ENCODE measurements at regions not wholly inside any gene's neighbourhood (a gene's known extent, or its start where the extent isn't known, plus 50 kb on each side); places are given as distances from the start of the nearest gene placed in this dataset.

DNA sequence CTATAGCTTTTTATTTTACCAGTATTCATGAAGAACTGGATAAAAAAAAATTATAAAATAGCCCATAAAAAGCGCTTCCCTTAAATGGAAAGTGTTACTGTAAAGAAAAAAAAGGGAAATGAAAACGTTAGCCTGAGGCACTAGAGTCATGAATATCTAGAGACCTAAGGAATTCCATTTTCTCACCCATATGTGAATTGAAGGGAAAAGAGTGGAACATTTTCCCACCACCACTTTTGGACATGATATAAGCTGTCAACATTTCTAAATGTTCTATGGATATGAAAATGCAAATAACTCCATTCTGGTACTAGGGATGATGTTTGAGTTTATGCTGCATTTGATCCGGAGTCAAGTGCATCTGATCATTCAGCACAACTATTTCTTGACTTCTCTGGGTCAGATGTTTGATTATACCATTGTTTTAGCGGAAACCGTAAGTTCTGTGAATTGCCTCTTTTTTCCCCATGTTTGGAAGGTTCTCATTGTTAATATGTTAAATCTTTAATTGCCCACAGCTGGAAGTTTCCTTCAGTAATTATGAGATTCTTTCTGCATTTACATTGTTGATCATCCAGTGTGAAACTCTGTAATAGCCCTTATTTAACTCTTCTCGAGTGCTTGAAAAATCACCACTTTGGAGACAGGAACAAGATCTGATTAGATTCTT is 467.4 kb upstream of the SEMA6A start (continued):
- TF ChIP-seq, protein P1, sequence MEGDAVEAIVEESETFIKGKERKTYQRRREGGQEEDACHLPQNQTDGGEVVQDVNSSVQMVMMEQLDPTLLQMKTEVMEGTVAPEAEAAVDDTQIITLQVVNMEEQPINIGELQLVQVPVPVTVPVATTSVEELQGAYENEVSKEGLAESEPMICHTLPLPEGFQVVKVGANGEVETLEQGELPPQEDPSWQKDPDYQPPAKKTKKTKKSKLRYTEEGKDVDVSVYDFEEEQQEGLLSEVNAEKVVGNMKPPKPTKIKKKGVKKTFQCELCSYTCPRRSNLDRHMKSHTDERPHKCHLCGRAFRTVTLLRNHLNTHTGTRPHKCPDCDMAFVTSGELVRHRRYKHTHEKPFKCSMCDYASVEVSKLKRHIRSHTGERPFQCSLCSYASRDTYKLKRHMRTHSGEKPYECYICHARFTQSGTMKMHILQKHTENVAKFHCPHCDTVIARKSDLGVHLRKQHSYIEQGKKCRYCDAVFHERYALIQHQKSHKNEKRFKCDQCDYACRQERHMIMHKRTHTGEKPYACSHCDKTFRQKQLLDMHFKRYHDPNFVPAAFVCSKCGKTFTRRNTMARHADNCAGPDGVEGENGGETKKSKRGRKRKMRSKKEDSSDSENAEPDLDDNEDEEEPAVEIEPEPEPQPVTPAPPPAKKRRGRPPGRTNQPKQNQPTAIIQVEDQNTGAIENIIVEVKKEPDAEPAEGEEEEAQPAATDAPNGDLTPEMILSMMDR (conservative IDR thresholded peaks at IDR 0.05; ENCODE audit: low read depth in 2 of 2), result no peak
- TF ChIP-seq, protein P2, sequence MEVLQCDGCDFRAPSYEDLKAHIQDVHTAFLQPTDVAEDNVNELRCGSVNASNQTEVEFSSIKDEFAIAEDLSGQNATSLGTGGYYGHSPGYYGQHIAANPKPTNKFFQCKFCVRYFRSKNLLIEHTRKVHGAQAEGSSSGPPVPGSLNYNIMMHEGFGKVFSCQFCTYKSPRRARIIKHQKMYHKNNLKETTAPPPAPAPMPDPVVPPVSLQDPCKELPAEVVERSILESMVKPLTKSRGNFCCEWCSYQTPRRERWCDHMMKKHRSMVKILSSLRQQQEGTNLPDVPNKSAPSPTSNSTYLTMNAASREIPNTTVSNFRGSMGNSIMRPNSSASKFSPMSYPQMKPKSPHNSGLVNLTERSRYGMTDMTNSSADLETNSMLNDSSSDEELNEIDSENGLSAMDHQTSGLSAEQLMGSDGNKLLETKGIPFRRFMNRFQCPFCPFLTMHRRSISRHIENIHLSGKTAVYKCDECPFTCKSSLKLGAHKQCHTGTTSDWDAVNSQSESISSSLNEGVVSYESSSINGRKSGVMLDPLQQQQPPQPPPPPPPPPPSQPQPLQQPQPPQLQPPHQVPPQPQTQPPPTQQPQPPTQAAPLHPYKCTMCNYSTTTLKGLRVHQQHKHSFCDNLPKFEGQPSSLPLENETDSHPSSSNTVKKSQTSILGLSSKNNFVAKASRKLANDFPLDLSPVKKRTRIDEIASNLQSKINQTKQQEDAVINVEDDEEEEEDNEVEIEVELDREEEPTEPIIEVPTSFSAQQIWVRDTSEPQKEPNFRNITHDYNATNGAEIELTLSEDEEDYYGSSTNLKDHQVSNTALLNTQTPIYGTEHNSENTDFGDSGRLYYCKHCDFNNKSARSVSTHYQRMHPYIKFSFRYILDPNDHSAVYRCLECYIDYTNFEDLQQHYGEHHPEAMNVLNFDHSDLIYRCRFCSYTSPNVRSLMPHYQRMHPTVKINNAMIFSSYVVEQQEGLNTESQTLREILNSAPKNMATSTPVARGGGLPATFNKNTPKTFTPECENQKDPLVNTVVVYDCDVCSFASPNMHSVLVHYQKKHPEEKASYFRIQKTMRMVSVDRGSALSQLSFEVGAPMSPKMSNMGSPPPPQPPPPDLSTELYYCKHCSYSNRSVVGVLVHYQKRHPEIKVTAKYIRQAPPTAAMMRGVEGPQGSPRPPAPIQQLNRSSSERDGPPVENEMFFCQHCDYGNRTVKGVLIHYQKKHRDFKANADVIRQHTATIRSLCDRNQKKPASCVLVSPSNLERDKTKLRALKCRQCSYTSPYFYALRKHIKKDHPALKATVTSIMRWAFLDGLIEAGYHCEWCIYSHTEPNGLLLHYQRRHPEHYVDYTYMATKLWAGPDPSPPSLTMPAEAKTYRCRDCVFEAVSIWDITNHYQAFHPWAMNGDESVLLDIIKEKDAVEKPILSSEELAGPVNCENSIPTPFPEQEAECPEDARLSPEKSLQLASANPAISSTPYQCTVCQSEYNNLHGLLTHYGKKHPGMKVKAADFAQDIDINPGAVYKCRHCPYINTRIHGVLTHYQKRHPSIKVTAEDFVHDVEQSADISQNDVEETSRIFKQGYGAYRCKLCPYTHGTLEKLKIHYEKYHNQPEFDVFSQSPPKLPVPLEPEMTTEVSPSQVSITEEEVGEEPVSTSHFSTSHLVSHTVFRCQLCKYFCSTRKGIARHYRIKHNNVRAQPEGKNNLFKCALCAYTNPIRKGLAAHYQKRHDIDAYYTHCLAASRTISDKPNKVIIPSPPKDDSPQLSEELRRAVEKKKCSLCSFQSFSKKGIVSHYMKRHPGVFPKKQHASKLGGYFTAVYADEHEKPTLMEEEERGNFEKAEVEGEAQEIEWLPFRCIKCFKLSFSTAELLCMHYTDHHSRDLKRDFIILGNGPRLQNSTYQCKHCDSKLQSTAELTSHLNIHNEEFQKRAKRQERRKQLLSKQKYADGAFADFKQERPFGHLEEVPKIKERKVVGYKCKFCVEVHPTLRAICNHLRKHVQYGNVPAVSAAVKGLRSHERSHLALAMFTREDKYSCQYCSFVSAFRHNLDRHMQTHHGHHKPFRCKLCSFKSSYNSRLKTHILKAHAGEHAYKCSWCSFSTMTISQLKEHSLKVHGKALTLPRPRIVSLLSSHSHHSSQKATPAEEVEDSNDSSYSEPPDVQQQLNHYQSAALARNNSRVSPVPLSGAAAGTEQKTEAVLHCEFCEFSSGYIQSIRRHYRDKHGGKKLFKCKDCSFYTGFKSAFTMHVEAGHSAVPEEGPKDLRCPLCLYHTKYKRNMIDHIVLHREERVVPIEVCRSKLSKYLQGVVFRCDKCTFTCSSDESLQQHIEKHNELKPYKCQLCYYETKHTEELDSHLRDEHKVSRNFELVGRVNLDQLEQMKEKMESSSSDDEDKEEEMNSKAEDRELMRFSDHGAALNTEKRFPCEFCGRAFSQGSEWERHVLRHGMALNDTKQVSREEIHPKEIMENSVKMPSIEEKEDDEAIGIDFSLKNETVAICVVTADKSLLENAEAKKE (CRISPR knock-in tag; IDR thresholded peaks at IDR 0.05), result no peak
- no peak for TF ChIP-seq JUNB (IDR thresholded peaks at IDR 0.05; ENCODE audit: unreplicated experiment)

DNA sequence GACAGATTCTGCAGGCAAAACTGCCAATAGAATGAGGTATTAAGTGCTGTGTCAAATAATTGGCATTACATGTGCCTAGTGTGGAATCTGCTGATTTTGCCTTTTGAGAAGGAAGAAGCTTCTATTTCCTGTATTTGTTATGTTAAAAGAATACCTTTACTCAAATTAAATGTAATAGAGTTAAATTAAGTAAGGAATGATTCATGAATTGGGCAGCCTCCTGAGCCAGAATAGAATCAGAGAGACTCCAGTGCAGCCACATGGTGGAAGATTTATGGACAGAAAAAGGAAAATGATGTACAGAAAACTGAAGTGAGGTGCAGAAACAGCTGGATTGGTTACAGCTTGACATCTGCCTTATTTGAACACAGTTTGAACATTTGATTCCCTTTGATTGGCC is 464.4 kb upstream of the SEMA6A start:
- TF ChIP-seq ZNF114 (CRISPR knock-in tag; IDR thresholded peaks at IDR 0.05) (no peak), NANOG (IDR thresholded peaks at IDR 0.05; ENCODE audit: borderline replicate concordance) (no peak)
- H3K4me2 ChIP-seq, result no peak overlapping the region
- no peaks in the 10 kb centered on the region for H4K20me1 ChIP-seq (replicated peaks; ENCODE audit: insufficient read depth)
- no peak overlapping the region for H3K27ac Mint-ChIP-seq
- no peaks in the 10 kb centered on the region for H3K36me3 ChIP-seq (ENCODE audit: insufficient read depth)
- H3K36me3 Mint-ChIP-seq (ENCODE audit: low read depth), result peaks cover 26% of the 10 kb centered on the region
- no peak overlapping the region for H3K4me3 ChIP-seq
- no peak overlapping the region for H2AFZ ChIP-seq
- H3K27me3 Mint-ChIP-seq (ENCODE audit: insufficient read depth, low read depth, poor library complexity), result peaks cover 2% of the 10 kb centered on the region
- H3K27ac ChIP-seq (ENCODE audit: low read depth), result no peak overlapping the region
- no peaks in the 10 kb centered on the region for H3K27me3 ChIP-seq (ENCODE audit: insufficient read depth)
- H3K9me2 ChIP-seq (ENCODE audit: insufficient read depth), result 0 out of 2 replicates have a peak, but pooled peaks cover 8% of the 10 kb centered on the region
- H3F3A ChIP-seq (replicated peaks; ENCODE audit: low read depth), result peaks cover 7% of the 10 kb centered on the region
- no peak for DNase-seq (ENCODE audit: low spot score)
- peaks cover 32% of the 10 kb centered on the region for H3K4me1 Mint-ChIP-seq
- no peak overlapping the region for H3K4me3 Mint-ChIP-seq
- H3K9me3 Mint-ChIP-seq, result peaks cover 9% of the 10 kb centered on the region; the same call in 1 of the 3 replicates
- ATAC-seq, result no peak
- peaks cover 22% of the 10 kb centered on the region for H3K4me1 ChIP-seq (ENCODE audit: insufficient read depth)
- no peaks in the 10 kb centered on the region for H3K79me2 ChIP-seq (replicated peaks; ENCODE audit: insufficient read depth)

Data from GM23338 (cell line).